Right kidney (tissue), 1 donor: ENCODE measurements at regions not wholly inside any gene's neighbourhood (a gene's known extent, or its start where the extent isn't known, plus 50 kb on each side); places are given as distances from the start of the nearest gene placed in this dataset.
"Not testable (repeated sequence)": the region's sequence is repeated elsewhere in the genome, so short reads cannot be mapped to it uniquely, and the experiment has no call there.

Experiments
- DNase-seq: peaks from one replicate; pipeline ENCODE4 v3.0.0-alpha.2; 2016

GRCh38 chr1:170377440-170377839 is 154.5 kb upstream of the GORAB start:
- no peak for DNase-seq

GRCh38 chr1:170377896-170378634 is 153.9 kb upstream of the GORAB start:
- no peak for DNase-seq

- no peak for DNase-seq
Measured at GRCh38 chr1:170385750-170386149, 146.2 kb upstream of the GORAB start.

GRCh38 chr1:170388489-170388888 is 143.5 kb upstream of the GORAB start:
- DNase-seq, result no peak

GRCh38 chr1:170395149-170395548 is 136.8 kb upstream of the GORAB start:
- no peak for DNase-seq

GRCh38 chr1:170397061-170397460 is 134.9 kb upstream of the GORAB start:
- no peak for DNase-seq

GRCh38 chr1:170402476-170403311 is 129.3 kb upstream of the GORAB start:
- no peak for DNase-seq

GRCh38 chr1:170407138-170407537 is 124.8 kb upstream of the GORAB start:
- DNase-seq, result no peak

GRCh38 chr1:170407581-170407980 is 124.4 kb upstream of the GORAB start:
- no peak for DNase-seq

- no peak for DNase-seq
Measured at GRCh38 chr1:170410401-170411166, 121.4 kb upstream of the GORAB start.

- DNase-seq, result no peak
Measured at GRCh38 chr1:170414989-170415709, 116.8 kb upstream of the GORAB start.

GRCh38 chr1:170415710-170416372 is 116.1 kb upstream of the GORAB start:
- no peak for DNase-seq

GRCh38 chr1:170424346-170424745 is 107.6 kb upstream of the GORAB start:
- DNase-seq, result no peak

- no peak for DNase-seq
Measured at GRCh38 chr1:170426596-170426995, 105.4 kb upstream of the GORAB start.

GRCh38 chr1:170427002-170427401 is 105.0 kb upstream of the GORAB start:
- not testable (repeated sequence) for DNase-seq

GRCh38 chr1:170436928-170437327 is 95.0 kb upstream of the GORAB start:
- no peak for DNase-seq

GRCh38 chr1:170445096-170445495 is 86.9 kb upstream of the GORAB start:
- no peak for DNase-seq

GRCh38 chr1:170448661-170449158 is 83.3 kb upstream of the GORAB start:
- no peak for DNase-seq

- not testable (repeated sequence) for DNase-seq
Measured at GRCh38 chr1:170457325-170458050, 74.5 kb upstream of the GORAB start.

- DNase-seq, result no peak
Measured at GRCh38 chr1:170460001-170460400, 72.0 kb upstream of the GORAB start.
